Testis (tissue), 2 donors: ENCODE measurements at regions not wholly inside any gene's neighbourhood (a gene's known extent, or its start where the extent isn't known, plus 50 kb on each side); places are given as distances from the start of the nearest gene placed in this dataset.

Source experiments
- CTCF ChIP-seq, 3 experiments: fragments of 450-650 bp in 2 of 3; fragments of 200-600 bp in 1 of 3; sonication (generic) in 1 of 3; IDR thresholded peaks; one replicate each; pipeline ENCODE4 v1.5.1; 2016 to 2019; ENCODE audit warnings: antibody characterized with exemption in 3 of 3, mild to moderate bottlenecking in 2 of 3, moderate library complexity in 1 of 3
- POLR2A ChIP-seq: fragments of 450-650 bp; IDR thresholded peaks from one replicate; pipeline ENCODE4 v1.6.1; 2017; ENCODE audit warnings: antibody characterized with exemption, mild to moderate bottlenecking, moderate library complexity

GRCh38 chr13:74443631-74444030, 309.4 kb upstream of the KLF12 start:
- TF ChIP-seq CTCF (IDR thresholded peaks at IDR 0.05) (no peak), POLR2A (no peak)
